Daoy (cell line): ENCODE measurements at regions not wholly inside any gene's neighbourhood (a gene's known extent, or its start where the extent isn't known, plus 50 kb on each side); places are given as distances from the start of the nearest gene placed in this dataset.
A peak's percentile ranks its signal among the peaks of the same experiment; 100 is the strongest.
"Not testable (repeated sequence)": the region's sequence is repeated elsewhere in the genome, so short reads cannot be mapped to it uniquely, and the experiment has no call there.

Experiments
- DNase-seq: peaks from one replicate; pipeline ENCODE4 v3.0.0-alpha.2; 2015; ENCODE audit warnings: low read depth

DNA sequence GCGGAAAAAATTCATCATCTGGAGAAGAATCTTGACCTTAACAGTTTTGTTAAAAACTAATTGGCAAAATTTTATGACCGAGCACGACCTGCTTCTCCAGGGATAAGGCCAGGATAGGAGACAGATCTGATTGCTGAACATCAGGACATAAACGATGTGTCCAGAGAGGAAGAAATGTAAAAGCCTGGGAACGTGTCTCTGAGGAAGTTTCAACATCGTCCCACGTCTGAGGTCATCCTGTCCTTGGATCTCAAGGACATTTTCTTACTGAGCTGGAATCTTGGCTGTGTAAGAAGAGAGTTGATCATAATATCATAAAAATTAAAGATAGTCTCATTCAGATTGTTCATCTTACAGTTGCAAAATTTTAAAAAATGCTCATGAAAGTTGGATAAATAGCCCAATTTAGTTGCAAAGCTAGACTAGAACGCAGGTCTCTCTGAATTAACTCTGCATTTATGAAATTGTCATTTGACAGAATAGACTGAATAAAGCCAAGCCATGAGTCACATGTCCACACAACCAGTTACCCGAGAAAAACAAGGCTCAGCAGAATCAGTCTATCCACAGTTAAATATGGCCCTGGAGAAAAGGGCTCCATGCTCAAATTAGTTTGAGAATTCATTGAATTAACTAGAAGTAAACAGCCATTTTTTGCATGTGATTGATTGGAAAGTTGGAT lies 120.0 kb upstream of the EGFR start:
- DNase-seq = no peak

DNA sequence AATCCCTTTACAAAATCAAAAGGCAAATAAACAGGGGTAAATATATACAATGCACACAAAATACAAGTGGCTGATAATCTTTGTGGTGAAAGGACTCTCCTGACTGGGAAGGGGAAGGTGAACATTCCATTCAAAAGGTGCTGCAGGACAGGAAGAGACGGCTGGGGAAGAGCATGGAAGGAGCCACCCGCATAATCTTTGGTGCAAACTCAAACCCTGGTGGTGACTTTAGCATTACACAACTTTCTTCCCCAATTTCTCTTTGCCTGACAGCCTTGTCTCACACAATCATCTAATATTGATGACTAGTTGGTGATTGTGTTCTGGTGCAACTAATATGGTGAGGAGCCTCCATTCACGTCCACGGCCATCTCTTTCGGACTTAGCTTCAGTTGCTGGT lies 117.0 kb upstream of the EGFR start:
- DNase-seq = no peak

DNA sequence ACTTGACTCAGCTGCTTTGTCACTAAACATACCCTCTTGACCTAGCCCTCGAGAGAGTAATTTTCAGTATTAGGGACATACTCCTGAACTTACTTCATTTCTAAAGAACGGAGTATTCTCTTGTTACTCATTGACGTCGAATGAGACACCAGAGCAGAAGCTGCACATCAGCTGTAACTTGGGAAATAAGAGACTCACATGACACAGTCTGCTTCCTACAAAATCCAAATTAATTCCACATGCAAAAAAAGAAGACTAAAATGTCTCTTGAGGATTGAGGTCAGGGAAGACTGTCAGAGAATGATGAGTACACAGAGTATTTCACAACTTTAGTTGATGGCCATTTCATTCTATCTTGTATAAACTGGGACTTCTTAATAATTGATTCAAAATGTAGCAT lies 114.7 kb upstream of the EGFR start:
- peak; percentile 33 for DNase-seq

DNA sequence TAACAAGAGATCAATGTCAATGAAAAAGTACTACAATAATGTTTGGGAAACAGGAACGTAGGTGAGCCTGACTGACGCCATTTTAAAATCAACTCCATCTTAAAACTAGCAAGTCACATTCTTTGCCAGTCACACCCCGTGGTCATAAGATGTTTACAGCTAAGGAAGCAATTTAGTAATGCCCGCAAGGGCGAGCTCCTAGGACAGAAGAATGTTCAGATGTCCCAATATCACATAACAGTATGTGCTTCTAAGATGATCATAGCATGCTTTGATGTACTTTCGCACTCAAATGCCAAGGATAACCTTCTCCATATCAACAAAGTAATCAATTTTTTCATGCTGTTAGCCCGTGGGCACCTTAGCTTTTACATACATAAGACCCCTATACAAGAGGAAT lies 113.8 kb upstream of the EGFR start:
- DNase-seq = no peak

DNA sequence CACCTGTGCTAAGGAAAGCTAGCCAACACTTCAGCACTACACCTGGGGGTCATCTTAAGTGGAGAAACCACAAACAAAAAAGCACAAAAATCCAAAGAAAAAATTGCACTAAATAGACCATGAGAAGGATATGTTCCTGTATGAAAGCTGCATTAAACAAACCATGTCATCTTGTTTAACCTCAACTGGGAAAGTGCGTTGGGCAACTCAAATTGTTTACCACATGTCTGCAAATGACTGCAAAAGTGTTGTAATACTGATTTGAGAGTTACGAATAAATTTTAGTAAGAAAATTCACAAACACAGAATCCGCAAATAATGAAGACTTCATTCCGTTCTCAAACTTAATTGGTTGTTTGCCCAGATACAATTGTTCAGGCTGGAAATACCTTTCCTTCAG lies 111.9 kb upstream of the EGFR start:
- DNase-seq = no peak

DNA sequence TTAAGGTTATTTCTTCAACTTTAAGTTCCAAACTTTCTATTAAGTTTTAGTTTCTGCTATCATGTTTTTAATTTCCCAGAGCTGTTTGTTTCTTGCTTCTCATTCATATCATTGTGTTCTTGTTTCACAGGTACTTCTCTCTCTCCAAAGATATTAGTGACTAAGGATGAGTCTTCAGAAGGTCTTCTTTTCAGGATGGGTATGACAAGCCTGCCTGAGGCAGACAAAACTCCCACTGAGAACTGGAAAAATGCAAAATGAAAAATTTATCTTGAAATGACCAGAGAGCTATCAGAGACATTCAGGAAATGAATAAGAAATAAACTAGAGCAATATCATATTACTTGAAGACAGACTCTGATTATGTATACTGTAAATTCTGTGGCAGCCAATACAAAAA lies 110.8 kb upstream of the EGFR start:
- DNase-seq = no peak

DNA sequence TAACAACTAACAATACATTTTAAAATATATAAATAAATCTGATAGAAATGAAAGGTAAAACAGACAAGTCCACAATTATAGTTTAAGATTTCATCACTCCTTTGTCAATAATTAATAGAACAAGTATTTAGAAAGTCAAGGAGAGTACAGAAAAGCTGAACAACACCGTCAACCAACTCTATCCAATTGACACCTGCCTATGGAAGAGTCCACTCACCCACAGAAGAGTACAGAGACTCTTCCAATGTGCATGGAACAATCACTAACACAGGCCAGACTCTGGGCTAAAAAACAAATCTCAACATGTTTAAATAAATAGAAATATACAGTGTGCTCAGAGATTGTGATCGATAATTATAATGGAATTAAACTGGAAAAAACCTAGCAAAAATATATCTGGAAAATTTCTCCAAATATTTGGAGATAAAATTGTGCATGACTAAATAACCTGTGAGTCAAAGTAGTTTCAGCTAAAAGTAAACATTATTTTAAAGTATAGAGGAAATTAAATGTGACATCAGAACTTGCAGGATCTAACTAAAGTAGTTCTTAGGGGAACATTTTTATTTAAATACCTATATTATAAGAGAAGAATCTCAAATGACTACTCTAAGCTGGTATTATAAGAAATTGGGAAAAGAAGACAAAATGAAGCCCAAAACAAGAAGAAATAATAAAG lies 109.9 kb upstream of the EGFR start:
- no peak for DNase-seq

DNA sequence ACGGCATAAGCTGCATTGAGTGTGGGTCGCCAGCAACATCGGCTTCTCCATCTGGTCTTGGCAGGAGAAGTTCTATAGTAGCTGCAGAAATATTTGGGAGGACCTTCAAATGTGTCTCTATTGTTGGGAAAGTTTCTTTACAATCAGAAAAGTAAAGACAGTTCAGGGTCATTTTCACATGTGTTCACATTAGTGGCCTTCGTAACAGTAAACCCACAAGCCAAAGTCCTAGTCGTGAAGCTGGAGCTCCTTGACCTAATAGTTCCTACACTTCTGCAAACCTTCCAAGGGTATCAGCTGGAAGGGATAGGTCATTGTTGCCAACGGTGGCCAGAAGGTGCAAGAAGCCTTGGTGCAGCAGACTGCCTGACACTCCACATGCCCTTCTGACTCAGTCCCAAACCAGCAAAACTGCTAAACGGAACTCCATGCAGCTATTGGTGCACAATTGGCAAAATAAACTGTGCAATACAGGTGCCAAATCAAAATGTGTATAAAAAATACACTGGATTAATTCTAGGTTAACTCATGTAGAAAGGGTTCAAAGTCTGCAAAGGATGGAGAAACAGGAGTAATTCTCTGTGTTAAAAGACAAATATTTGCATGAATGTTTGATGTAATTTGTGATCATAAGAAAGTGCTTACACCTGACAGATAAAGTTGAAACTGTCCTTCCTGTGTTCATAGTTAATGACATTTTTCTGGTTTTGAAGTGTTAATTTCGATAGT lies 102.8 kb upstream of the EGFR start:
- DNase-seq = no peak

DNA sequence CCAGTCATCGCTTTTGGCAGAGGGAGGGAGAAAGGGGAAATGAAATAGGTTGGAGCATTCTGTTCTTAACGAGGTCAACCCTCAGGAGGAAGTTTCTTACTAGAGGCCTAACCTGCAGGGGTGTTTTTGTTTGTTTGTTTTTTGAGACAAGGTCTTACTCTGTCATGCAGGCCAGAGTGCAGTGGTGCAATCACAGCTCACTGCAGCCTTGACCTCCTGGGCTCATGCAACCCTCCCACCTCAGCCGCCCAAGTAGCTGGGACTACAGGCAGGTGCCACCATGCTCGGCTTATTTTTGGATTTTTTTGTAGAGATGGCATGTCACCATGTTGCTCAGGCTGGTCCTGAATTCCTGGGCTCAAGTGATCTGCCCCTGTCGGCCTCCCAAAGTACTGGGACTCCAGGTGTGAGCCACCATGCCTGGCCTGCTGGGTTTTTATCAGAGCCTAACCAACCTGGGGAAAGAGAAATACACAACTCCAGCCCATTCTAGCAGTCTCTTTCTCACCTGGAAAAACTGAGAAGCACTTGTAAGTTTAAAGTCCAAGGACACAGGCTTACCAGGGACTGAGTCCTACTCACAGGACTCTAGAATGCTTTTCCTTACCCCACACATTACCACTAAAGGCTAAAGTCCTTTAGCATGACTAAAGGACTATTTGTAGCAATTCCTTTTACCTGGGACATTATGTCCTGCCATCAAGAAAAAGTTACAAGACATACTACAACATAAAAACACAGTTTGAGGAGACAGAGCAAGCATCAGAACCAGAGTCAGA lies 101.0 kb upstream of the EGFR start:
- no peak for DNase-seq

DNA sequence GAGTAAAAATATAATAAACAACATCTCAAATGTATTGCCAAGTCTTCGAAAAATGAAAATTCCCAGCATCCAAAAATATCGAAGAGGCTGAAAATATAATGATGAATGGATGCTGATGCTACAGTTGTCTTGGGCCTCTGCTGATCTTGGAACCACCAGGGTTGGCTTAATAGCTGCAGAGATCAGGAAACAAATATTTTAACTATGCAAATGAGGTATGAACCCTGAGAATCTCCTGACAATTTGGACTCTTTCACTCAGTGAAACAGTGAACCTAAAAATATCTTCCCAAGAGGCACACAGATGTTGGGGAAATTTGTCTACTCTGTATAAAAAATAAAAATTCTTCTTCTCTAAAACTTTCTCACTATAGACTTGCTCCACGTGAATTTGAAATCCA lies 97.7 kb upstream of the EGFR start:
- DNase-seq = no peak

DNA sequence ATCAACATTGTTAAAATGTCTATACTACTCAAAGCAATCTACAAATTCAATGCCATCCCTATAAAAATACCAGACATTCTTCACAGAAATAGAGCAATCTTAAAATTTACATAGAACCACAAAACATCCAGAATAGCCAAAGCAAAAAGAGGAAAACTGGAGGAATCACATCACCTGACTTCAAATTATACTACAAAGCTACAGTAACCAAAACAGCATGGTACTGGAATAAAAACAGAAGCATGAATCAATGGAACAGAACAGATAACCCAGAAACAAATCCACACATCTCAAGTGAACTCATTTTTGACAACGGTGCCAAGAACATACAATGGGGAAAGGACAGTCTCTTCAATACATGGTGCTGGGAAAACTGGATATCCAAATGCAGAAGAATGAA lies 87.3 kb upstream of the EGFR start:
- no peak for DNase-seq

DNA sequence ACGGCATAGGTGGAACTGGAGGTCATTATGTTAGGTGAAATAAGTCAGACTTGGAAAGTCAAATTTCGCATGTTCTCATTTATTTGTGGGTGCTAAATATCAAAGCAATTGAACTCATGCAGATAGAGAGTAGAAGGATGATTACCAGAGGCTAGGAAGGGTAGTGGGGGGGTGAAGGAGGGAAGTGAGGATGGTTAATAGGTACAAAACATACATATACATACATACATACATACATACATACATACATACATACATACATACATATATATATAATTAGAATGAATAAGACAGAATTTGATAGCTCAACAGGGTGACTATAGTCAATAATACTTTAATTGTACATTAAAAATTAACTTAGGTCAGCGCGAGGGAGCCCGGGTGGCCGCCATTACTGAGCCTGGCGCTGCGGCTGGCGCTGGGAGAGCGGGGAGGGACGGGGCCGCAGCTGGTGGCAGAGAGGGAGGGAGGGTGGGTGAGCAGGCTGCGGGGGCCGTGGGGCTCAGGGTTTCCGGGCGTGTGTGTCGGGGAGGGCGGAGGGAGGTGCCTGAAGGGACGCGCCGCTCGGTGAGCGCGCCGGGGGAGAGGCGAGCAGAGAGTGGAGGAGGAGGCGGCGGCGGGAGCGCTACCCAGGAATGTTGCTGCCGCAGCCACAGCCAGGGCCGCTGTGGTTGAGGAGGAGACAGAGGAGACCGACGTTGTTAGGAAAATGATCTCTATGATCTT lies 85.8 kb upstream of the EGFR start:
- DNase-seq = peak; percentile 98

DNA sequence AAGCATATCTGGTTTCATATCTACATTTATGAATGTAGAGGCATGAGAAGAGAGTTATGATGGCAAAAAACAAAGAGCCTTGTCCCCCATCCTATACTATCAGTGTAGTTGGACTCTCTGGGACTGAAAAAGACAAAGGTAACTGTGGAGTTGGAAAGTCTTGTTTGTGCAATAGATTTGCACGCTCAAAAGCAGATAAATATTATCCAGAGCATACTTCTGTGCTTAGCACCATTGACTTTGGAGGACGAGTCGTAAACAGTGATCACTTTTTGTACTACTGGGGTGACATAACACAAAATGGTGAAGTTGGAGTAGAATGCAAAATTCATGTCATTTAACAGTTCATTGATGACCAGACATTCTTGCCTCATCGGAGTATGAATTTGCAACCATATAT lies 85.2 kb upstream of the EGFR start:
- DNase-seq = no peak

DNA sequence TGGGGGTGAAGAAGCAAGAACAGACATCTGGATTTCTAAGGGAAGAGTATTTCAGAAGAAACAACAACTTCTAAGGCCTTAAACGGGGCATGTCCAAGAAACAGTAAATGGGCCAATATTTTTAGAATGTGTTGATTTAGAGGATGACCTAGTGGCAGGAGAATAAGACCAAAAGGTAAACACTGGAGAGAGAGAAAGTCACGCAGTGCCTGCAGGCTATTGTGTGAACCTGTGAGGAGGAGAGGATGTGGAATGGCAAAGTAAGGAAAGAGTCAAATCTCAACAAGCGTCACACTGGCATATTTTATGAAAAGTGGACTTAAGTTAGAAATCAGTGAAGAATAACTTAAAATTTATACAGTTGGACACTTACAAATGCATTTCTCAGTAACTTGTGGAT lies 78.1 kb upstream of the EGFR start:
- no peak for DNase-seq

DNA sequence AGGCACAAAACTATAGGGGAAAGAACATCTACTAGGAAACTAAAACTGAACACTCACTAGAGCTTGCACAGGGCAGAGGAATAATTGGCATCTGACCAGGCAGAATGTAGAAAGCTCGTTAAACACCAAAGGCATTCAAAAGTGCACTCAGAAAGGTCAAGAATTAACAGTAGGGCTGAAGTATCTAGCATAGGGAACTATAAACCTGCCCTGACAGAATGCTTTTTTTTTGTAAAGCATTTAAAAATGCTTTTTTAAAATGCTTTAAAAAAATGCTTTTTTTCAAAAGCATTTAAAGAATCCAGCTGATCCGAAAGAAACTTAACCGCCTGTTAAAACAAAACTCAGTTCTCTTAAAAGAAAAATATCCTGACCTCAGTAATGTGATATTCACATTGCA lies 74.6 kb upstream of the EGFR start:
- no peak for DNase-seq

DNA sequence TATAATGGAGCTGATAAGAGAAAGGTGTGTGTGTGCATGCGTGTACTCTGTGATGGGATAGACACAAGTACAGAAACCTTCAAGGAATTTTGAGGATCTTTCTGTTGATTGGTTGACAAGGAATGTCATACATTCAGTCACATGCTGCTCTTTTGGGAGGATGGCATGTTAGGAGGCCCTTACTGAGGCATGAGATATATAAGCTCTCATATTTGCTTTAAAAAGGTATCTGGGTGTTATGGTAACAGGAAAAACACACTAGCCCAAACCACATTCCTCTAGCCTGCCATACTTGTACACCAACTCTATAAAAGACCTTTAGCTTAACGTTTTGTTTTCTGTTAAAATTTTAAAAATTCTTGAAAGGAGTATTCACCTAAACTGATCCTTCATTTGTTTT lies 72.5 kb upstream of the EGFR start:
- DNase-seq = no peak

DNA sequence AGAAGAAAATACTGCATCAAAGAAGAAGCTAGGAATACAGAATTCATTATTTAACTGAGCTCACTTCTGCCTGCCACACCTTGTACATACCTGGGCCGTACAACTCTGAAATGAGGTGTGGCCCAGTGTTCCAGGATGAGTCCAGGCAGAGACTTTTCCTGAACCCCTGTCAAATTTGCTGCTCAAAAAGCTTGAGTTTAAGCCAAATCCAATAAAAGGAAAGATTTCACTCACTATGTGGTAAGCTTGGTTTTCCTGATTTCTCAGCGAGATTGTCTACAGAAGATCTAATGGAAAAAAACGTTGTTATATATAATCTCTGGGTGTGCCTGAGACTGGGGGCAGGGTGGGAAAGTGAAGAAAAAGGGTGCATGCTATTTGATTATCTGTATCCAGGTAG lies 72.1 kb upstream of the EGFR start:
- DNase-seq = no peak

DNA sequence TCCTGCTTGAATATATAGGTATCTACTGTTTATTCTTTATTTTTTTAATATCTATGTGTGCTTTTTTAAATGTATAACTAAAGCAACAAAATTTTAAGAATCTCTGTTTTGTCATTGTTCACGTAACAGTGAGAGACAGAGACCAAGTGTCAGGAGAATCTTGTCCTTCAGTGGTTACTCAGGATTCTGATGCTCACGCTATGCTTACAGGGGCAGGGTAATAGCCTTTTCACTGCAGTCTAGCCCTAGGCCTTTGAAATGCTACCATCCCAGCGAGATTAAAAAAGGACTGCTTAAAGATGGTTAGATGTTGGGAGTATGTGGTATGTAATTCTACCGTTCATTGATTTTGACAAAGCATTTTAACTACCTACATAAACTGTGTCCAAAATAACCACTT lies 71.6 kb upstream of the EGFR start:
- no peak for DNase-seq

DNA sequence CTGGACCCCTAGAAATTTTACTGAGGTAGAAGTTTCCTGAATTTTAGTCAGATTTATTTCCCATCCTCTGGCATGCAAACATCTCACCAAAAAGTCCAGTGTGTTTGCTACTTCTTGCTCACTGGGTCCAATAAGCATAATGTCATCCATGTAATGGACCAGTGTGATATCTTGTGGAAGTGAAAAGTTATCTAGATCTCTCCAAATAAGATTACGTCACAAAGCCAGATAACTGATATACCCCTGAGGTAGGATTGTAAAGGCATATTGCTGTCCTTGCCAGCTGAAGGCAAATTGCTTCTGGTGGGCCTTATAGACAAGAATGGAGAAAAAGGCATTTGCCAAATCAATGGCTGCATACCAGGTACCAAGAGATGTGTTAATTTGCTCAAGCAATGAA lies 69.3 kb upstream of the EGFR start:
- DNase-seq = not testable (repeated sequence)

DNA sequence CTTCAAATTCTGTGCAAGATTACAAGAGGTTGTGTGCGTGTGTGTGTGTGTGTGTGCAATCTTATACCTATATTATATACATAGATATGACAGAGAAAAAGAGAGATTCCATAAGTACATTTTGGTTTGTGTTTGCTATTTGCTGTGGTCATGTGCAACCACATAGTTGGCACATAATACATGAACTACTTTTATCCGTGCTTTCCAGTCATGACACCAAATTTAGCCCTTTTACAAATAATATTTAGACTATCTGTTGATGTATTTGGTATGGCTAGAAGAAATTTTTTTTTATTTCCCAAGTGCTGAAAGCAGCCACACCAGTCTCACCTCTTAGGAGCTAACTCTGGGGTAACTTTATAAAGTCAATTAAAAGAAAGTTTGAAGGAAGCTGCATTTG lies 63.5 kb upstream of the EGFR start:
- DNase-seq = no peak

DNA sequence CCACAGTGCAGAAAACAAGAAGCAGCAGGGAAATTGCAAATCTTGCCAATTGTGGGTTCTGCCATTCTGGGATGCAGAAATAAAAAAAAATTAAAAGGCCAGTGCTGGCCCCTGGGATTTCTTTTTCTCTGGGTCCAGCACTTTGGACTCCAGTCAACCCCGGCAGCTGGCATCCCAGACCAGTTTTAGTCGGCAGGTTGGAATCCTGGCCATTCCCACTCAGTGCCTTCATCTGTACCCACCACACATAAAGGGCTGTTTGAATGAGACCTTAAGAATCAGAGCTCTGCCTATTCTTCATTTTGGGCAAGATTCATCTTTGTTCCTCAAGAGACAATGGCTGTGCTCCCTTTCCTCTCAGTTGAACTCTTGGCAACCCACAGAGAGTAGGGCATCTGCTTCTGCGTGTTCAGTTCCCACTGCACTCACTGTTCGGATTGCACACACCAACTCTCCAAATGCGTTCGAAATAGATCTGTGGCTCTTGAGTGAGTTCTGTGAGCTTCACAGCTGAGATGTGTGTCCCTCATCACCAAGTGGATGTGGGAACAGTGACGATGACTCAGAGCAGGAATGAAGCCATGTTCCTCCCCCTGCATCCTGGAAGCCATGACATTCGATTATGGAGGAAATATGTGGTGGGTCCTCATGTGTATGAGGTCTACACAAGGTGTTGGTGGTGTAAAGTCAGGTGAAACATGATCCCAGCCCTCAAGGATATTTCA lies 63.0 kb upstream of the EGFR start:
- peak; percentile 30 for DNase-seq
